ENCODE measurements at regions not wholly inside any gene's neighbourhood (a gene's known extent, or its start where the extent isn't known, plus 50 kb on each side); places are given as distances from the start of the nearest gene placed in this dataset.

GRCh38 chr2:136325844-136326331, 207.9 kb upstream of the CXCR4 start (continued):
- TF ChIP-seq E2F8 (IDR thresholded peaks at IDR 0.05; ENCODE audit: low read depth, partially characterized antibody) (no peak), BCLAF1 (IDR thresholded peaks at IDR 0.05) (no peak), CTCF (IDR thresholded peaks at IDR 0.05 in 2 of 3, conservative IDR thresholded peaks at IDR 0.05 in 1 of 3; ENCODE audit: control insufficient read depth in 2 of 3, extremely low read depth in 1 of 3, insufficient read depth in 1 of 3, low read depth in 3 of 3, low read length in 3 of 3) (no peak), MEF2B (IDR thresholded peaks at IDR 0.05; ENCODE audit: partially characterized antibody, poor library complexity, severe bottlenecking) (peak; percentile 93), FOXM1 (IDR thresholded peaks at IDR 0.05; ENCODE audit: low read depth, low read length) (no peak), POLR2AphosphoS2 (IDR thresholded peaks at IDR 0.05; ENCODE audit: low read depth, low read length) (no peak), ASH2L (IDR thresholded peaks at IDR 0.05; ENCODE audit: borderline replicate concordance, low read depth) (no peak), RCOR1 (conservative IDR thresholded peaks at IDR 0.05; ENCODE audit: low read depth, low read length) (no peak), BRCA1 (IDR thresholded peaks at IDR 0.05; ENCODE audit: low read depth, low read length) (no peak), FOXK2 (IDR thresholded peaks at IDR 0.05) (no peak), KLF5 (IDR thresholded peaks at IDR 0.05; ENCODE audit: partially characterized antibody) (no peak), ZNF207 (IDR thresholded peaks at IDR 0.05; ENCODE audit: borderline replicate concordance) (no peak), BHLHE40 (IDR thresholded peaks at IDR 0.05; ENCODE audit: borderline replicate concordance in 1 of 2, low read depth in 2 of 2, low read length in 1 of 2) (peak in 1 of 2 experiments; percentile 46; a peak in 2 of 4 replicates), ATF7 (IDR thresholded peaks at IDR 0.05; ENCODE audit: low read depth) (peak; percentile 90), PKNOX1 (IDR thresholded peaks at IDR 0.05) (peak; percentile 96), TARDBP (IDR thresholded peaks at IDR 0.05; ENCODE audit: borderline replicate concordance) (no peak), TCF7 (IDR thresholded peaks at IDR 0.05; ENCODE audit: borderline replicate concordance) (no peak), CREB1 (IDR thresholded peaks at IDR 0.05; ENCODE audit: low read depth) (no peak), USF1 (IDR thresholded peaks at IDR 0.05; ENCODE audit: borderline replicate concordance, extremely low read length, insufficient read depth, low read depth, low read length) (no peak)

Measured in GM12878 (cell line).